HT-29 (cell line): ENCODE measurements at regions not wholly inside any gene's neighbourhood (a gene's known extent, or its start where the extent isn't known, plus 50 kb on each side); places are given as distances from the start of the nearest gene placed in this dataset.

Experiments used
- DNase-seq: peaks from one replicate; pipeline ENCODE4 v3.0.0-alpha.2; 2015; ENCODE audit warnings: low spot score

DNA sequence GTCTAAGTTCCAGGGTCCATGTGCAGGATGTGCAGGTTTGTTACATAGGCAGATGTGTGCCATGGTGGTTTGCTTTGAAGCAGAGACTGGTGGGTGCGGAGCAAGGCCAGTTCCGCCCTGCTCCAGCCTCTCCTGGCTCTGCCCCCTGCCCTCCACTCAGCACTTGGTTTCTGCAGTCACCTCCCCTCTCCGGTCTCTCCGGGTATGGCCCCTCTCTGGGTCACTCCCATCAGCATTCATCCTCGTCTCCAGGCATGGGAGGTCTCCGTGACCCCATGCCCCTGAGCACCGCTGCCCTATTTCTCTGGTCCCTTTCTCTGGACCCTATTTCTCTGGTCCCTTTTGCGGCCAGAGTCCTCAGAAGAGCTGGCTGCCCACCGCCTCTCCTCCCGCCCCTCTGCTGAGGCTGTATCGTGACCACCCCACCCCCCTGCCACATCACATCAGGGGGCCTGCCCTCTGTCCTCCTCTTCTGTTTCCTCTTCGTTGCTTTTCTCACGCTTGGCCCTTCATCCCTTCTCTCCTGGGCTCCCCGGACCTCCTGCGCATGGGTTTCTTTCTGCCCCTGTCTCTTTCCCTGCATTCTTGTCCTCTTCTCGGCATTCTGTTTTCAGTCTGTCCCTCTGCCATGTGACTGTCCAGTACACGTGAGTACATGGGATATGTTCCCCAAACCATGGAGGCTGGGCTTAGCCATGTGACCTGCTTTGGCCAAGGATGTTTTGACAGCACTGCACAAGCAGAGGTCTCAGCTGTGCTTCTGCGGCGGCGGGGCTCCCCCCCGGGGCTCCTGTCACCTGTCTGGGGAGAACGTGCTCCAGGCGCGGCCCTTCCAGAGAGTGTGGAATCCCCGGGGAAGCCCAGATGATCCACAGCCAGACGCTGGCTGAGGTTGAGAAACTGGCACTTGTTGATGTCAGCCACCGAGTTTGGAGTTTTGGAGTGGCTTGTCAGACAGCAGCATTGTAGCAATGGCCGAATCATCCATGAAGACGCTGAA, 54.4 kb upstream of the C1orf174 start:
- DNase-seq = no peak

DNA sequence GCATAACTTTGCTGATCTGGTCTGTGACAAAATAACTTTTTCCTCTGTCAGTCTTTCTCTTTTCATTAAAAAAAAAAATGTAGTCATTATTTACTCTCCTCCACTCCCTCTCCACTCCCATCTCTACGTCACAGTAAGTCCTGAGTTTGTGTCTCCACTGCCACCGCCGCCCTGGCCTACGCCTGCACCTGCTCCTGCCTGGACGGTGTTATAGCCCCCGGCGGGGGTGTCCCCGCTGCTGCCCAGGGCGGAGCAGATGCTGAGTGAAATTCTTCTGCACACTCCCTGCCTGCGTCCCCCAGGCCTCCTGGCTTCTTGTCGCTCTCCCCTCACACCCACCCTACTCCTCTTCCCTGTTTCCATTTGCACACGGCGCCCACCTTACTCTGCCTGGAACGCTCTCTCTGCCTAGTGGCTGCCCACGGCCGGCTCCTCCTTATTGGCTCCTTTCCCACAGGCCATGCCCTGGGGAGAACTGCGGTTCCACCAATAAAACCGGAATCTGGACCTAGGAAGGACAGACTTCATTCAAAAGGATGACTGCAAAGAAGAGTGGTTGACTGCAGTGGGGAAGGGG, 55.2 kb upstream of the C1orf174 start:
- no peak for DNase-seq

DNA sequence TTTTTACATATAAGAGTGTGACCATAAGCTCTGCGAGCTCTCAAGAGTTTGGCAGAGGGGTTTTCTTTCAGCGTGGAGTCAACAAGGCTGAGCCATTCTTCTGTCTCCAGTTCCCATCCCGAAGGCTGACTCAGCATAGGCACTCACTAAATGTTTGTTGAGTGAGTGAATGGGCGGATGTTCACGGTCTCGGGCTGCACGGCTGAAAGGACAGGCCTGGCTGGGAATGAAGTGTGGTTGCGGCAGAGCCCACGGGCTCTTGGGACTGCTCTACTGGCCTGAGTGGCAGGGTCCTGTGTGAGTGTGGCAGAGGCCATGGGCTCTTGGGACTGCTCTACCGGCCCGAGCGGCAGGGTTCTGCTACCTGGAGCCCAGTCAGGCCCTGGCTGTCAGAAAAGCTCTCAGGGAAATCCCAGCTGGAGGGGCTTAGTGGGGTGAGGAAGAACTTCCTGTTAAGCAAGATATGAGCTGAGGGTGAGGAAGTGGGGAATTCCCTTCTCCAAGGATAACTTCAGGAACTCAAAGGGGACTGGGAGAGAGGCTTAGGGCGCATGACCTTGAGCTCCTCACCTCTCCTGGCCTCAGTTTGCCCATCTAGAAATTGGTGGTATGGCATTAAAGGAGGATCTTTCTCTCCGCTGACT, 56.6 kb upstream of the C1orf174 start:
- DNase-seq = no peak

DNA sequence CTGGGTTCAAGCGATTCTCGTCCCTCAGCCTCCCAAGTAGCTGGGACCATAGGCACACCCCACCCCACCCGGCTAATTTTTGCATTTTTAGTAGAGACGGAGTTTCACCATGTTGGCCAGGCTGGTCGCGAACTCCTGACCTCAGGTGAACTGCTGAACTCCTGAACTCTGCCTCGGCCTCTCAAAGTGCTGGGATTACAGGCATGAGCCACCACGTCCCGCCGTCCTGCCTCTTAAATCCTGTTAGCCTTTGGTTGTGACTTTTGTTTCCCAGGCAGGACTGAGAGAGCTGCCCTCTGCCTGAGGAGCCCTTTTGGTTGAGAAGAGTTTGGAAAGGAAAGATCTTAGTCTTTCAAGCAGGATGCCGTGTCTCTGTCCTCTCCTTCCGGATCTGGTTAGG, 59.3 kb upstream of the C1orf174 start:
- no peak for DNase-seq

DNA sequence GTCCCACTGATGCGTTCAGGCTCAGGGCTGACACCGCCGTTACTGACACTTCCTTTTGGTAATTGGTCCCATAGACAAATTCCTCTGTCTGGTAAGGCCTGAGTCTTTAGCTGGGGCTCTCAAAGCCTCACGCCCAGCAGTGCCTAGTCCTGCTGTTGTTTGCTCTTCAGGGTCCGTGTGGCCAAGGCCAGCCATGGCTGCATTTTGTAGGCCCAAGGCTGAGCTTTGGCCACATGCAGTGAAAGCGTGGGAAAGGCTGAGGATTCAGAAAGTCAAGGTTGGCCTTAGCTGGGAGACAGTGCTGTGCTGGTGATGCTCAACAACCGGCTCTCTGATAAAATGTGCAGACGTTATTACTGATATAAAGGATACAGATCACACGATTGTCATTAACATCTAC, 63.5 kb upstream of the C1orf174 start:
- DNase-seq = no peak

DNA sequence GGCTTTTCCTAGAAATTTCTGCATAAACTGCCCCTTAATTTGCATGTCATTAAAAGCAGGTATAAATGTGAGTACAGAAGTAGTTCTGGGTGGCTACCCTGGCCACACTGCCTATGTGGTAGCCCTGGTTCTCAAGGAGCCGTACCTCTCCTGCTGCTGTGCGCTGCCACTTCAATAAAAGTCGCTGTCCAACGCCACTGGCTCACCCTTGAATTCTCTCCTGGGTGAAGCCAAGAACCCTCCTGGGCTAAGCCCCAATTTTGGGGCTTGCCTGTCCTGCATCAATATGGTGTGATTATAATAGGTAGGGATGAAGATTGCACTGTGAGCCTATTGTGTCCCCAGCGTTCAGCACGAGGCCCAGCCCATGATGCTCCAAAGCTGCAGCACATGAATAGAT, 65.6 kb upstream of the C1orf174 start:
- no peak for DNase-seq

DNA sequence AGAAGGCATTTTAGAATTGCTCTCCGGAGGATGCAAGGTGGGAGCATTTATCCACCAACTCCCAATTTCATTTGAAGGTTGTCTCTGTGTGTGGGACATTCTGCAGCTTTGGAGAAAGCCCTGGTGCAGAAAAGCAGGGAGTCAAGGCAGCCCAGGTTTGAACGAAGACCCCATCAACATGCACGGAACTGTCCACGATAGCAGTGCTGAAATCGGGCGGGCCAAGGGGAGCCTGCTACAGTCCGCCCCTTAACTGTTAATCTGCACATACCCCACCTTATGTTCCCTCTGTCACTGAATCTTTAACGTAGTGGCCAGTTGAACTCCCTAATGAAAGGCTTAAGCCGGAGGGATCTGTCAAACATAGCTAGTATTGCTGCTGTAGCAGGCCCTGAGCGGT, 68.8 kb upstream of the C1orf174 start:
- DNase-seq = no peak

DNA sequence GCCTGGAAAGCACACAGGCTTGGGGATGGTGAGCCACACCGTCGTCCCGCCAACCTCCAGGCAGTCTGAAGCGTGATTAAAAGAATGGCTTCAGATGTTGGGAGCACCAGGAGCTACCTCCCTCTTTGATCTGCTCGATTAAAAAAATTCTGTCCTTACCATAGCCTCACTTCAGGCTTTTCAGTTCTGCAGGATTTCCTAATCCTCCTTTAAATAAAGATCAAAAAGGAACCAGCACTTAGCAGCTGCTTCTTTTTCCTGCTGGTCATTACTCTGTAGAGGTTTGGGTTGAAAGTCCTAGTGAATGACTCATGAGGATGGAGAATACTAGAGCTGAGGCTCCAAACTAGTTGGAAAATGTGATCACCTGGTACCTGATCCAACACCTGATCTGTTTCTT, 71.9 kb upstream of the C1orf174 start:
- no peak for DNase-seq

DNA sequence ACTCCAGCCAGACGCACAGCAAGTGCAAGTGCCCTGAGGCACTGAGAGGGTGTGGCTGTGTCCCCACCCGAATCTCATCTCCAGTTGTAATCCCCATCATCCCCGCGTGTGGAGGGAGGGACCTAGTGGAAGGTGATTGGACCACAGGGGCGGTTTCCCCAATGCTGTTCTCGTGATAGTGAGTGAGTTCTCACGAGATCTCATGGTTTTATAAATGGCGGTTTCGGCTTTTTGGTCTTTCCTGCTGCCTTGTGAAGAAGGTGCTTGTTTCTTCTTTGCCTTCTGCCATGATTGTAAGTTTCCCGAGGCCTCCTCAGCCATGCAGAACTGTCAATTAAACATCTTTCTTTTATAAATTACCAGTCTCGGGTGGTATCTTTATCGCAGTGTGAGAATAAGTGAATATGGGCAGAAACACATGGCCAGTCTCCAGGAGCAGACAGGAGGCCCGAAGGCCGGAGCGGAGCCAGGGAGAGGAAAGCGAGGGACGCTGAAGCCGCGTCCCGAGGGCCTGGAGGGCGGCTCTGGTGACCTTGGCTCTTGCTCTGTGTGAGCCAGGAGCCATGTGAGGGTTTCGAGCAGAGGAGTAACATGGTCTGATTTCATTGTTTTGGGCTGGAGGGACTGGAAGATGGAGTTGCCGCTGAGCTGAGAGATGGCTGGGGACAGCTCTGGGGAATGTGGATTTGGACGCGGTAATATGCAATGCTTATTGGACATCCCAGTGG, 76.0 kb upstream of the C1orf174 start:
- no peak for DNase-seq

DNA sequence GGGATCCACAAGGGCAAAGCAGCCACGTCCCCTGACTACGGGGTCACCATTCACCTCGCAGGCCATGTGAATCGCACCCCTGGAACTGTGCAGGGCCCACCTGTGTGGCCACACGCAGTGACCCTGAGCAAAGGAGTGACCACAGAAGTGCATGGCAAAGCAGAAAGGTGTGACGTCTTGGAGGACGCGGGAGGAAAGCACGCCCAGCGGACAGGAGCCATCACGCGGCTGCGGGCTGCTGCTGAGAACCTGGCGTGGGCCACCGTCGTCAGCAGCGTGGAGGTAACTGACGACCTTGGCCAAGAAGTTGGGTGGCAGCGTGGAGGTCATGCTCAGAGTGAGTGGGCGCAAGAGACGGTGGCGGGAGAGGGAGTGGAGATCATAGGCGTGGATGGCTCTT, 76.7 kb upstream of the C1orf174 start:
- no peak for DNase-seq

DNA sequence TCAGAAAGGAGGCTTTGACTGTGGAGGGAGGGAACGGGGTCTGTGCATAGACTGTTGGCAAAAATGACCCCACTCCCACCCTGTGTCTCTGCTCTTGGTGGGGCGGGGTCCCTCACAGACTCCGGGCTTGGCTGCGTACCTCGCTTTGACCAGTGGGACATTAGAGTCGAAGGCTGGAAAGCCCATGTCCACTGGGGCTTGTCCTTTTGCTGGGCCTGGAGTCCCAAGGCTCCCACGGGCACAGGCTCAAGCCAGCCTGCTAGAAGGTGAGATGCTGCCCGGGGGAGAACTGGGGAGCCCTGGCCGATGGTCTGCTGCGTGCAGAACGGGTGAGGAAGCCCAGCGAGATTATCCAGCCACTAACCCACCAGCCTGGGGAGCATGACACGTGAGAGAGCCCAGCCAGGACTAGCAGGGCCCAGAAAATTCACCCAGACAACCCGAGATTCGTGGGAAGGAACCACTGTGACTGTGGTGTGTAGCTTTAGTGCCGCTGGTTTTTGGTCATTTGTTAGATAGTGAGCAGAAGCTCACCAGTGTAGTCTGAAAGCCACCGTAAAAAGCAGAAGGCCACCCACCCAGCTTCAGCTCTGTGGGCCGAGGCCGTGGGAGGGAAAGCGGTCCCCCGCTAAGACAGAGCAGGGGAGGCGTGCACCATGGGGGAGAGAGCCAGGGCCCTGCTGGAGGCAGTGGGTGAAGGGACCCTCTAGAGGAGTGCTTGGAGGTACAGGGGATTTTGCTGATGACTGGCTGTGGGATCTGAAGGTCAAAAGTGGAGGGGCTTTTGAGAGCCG, 78.3 kb upstream of the C1orf174 start:
- no peak for DNase-seq

DNA sequence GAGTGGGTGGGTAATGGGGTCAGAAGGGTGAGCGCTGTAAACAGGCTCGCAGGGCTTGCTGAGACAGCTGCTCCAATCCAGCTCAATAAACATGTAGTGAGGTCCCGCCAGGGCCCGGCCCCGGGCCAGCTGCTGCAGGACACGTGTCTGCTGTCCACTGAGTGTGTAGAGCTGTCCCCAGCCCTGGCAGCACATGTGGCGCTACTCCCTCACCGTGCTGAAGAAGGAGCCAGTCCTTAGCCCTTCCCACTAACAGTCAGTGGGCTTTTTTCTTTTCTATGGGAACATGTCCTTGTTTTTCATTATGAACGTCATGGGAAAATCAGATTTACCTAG, 78.9 kb upstream of the C1orf174 start:
- no peak for DNase-seq

DNA sequence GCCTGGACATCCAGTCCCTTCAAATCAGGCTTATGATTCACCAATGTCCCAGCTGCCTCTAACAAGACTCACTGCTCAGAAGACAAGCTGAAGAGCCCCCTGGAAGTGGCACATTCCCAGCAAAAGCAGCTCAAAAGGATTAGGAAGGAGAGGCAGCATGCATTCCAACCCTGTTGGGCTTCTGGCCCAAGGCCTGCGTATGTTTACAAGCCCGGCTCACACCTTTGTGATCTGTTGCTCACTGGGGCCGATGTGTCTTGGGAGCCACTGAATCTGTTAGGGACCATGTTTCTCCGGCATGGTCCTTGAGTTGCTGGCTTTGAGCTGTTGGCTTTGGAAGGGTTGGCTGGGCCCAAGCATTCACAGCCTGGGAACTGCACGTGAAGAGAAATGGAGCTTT, 81.2 kb upstream of the C1orf174 start:
- DNase-seq = no peak

DNA sequence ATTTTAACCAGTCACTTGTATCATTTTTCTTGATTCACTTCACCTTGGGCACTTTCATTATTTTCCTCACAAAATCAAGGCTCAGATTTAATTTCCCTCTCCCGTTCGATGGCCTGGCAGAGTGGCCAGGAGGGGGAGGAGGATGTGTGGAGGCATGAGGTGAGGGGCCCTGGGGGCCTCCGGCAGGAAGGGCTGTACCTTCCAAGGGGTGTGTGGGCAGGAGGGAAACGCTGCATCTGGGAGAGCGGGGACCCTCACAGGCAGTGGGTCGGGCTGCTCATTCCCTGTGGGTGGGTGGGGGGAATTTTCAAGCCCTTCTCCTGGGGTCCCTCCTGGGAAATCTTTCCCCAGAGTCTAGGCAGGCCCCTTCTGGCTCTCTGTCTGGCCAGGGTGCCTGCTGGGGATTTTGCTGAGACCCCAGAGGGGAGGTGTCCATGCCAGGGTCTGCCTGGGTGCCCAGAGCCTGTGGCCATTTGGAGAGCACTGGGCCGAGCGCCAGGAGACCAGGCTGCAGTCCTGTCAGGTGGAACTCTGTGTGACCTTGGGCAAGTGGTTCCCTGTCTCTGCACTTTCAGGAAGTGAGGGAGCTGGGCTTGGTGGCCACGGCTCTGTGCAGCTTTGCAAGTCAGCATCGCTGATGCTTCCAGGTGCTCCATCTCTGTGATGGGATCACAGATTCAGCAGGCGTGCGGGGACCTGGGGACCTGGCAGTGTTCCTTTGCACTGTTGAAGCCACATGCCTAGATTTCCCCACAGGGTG, 81.9 kb upstream of the C1orf174 start:
- no peak for DNase-seq

DNA sequence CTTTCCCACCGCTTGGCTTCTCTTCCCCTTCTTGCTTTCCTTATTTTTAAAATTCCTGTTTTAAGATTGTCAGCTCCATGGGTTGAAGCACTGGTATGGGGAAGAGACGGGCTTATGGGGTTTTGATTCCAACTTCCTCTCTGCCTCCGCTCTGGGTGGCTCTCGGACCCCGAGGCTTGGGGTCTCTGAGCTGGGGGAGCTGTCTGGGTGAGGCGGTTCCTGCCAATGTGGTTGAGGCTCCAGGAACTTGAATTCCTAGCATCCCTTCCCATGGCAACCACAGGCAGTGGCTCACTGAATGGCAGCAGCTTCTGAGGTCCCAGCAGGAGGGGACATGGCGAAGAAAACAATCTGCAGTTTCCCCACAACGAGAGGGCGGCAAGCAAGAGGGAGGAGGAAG, 83.1 kb upstream of the C1orf174 start:
- DNase-seq = no peak

DNA sequence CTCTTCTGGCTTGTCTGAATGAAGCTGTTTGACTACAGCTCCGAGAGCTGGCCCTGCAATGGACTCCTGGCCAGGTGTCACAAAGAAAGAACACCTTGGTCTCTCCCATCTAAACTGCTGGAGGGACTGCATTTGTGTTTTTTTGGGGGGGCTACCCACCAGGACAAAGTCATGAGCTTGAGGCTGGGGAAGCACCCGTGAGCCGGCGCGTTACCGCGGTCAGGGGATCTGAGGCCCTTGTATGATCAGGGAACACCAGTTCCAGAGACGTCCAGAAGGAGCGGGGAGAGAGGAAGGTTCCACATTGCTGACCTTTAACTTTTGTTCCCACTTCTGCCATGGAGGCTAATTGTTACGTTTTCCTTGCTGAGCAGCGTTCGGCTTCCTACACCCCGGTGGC, 84.5 kb upstream of the C1orf174 start:
- DNase-seq = no peak

DNA sequence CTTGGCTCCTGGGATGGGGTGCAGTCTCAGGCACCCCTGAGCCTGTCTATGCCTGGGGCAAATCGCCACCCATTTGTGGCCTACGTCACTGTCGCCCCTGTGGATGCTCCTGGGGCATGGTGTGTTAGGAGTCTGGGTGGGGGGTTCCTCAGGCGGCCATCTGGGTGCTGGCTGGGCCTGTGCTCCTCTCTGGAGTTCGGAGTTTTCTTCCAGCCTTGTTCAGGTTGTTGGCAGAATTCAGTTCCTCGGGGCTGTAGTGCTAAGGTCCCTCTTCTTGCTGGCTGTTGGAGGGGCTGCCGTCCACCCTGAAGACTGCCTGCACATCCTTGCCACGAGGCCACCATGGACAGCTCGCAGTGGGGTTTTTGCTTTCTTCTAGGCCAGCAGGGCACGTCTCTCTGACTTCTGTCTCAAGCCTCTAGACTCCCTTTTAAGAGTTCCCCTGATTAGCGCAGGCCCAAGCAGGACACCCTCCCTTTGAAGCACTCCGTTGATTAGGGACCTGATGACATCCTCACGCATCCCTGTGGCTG, 86.7 kb upstream of the C1orf174 start:
- DNase-seq = no peak

DNA sequence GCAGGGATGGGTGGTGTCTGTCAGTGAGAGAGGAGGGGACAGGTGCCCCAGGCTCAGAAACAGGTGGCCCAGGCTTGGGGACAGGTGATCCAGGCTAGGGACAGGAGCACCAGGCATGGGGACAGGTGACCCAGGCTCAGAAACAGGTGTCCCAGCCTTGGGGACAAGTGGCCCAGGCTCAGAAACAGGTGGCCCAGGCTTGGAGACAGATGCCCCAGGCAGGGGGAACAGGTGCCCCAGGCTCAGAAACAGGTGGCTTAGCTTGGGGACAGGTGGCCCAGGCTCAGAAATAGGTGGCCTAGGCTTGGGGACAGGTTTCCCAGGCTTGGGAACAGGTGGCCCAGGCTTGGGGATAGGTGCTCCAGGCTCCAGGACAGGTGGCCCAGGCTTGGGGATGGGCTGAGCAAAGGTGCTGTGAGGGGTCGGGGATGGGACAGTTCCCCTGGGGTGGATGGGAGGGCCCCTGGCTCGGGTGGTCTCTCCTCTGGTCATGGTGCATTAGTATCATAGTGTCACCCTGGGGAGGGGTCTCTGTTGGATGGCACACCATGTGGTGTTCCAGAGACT, 87.7 kb upstream of the C1orf174 start:
- DNase-seq = no peak

DNA sequence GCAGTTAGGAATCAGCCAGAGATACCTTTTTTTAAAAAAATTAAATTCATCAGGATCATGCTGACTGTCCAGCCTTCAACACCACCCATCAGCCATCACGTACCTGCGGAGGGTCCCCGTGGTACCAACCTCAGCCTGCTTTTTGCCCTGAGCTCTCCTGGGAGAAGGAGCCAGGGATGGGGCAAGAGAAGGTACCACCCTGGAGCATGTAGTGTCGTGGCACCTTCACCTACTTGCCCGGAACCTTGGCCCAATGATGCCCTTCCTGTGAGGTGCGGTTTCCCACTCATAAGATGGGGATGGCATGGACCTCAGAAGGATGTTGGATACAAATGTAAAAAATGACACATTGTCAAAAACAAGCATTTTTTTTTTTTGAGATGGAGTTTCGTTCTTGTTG, 88.4 kb upstream of the C1orf174 start:
- DNase-seq = no peak

DNA sequence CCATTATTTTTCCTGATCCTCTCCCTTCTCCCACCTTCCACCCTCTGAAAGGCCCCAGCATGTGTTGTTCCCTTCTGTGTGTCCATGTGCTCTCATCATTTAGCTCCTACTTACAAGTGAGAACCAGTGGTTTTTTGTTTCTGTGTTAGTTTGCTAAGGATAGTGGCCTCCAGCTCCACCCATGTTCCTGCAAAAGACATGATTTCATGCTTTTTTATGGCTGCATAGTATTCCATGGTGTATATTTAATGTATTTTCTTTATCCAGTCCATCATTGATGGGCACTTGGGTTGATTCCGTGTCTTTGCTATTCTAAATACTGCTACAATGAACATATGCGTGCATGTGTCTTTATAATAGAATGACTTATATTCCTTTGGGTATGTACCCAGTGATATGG, 89.4 kb upstream of the C1orf174 start:
- no peak for DNase-seq
